GM18507 (cell line): ENCODE measurements at regions not wholly inside any gene's neighbourhood (a gene's known extent, or its start where the extent isn't known, plus 50 kb on each side); places are given as distances from the start of the nearest gene placed in this dataset.

Source experiments
- DNase-seq: peaks from one replicate; pipeline ENCODE4 v3.0.0; 2011; ENCODE audit warnings: low read depth; ENCODE audit not compliant: insufficient read length; ENCODE audit errors: extremely low spot score
- FAIRE-seq: peaks from 2 replicates; lab custom pipeline; 2011; peaks lifted over from hg19 to GRCh38; lab: Jason Lieb, UNC

GRCh38 chr6:139659196-139659595 lies 284.7 kb upstream of the CITED2 start:
- DNase-seq (no peak), FAIRE-seq (no peak)

- no peak for FAIRE-seq
- DNase-seq: no peak
These were observed 282.7 kb upstream of the CITED2 start for GRCh38 chr6:139657119-139657518.

GRCh38 chr6:139655783-139656705 lies 281.6 kb upstream of the CITED2 start:
- no peak for DNase-seq
- FAIRE-seq: no peak

GRCh38 chr6:139654888-139655782 lies 280.7 kb upstream of the CITED2 start:
- FAIRE-seq (no peak), DNase-seq (no peak)

- DNase-seq: no peak
- FAIRE-seq: no peak
These were observed 279.9 kb upstream of the CITED2 start for GRCh38 chr6:139654309-139654708.

GRCh38 chr6:139653111-139653510 lies 278.7 kb upstream of the CITED2 start:
- FAIRE-seq (no peak), DNase-seq (no peak)

GRCh38 chr6:139650941-139651340 lies 276.5 kb upstream of the CITED2 start:
- no peak for FAIRE-seq
- DNase-seq: no peak

- no peak for FAIRE-seq
These were observed 275.3 kb upstream of the CITED2 start for GRCh38 chr6:139649732-139650131.

GRCh38 chr6:139649128-139649527 lies 274.7 kb upstream of the CITED2 start:
- FAIRE-seq: no peak
- no peak for DNase-seq

More at GRCh38 chr6:139649732-139650131, 275.3 kb upstream of the CITED2 start:
- DNase-seq: no peak

GRCh38 chr6:139648430-139649000 lies 274.1 kb upstream of the CITED2 start:
- FAIRE-seq (no peak), DNase-seq (no peak)

- no peak for FAIRE-seq
These were observed 273.4 kb upstream of the CITED2 start for GRCh38 chr6:139647841-139648240.

GRCh38 chr6:139647016-139647415 lies 272.6 kb upstream of the CITED2 start:
- no peak for FAIRE-seq
- no peak for DNase-seq

More at GRCh38 chr6:139647841-139648240, 273.4 kb upstream of the CITED2 start:
- no peak for DNase-seq

- no peak for DNase-seq
- FAIRE-seq: no peak
These were observed 270.4 kb upstream of the CITED2 start for GRCh38 chr6:139644821-139645220.

- DNase-seq (no peak), FAIRE-seq (no peak)
These were observed 269.5 kb upstream of the CITED2 start for GRCh38 chr6:139643986-139644385.

- FAIRE-seq (no peak), DNase-seq (no peak)
These were observed 267.9 kb upstream of the CITED2 start for GRCh38 chr6:139642346-139642745.

- DNase-seq (no peak), FAIRE-seq (no peak)
These were observed 266.9 kb upstream of the CITED2 start for GRCh38 chr6:139641376-139641775.

GRCh38 chr6:139640921-139641320 lies 266.5 kb upstream of the CITED2 start:
- DNase-seq (no peak), FAIRE-seq (no peak)

GRCh38 chr6:139640448-139640847 lies 266.0 kb upstream of the CITED2 start:
- FAIRE-seq (peak; percentile 69), DNase-seq (no peak)

- no peak for FAIRE-seq
These were observed 265.1 kb upstream of the CITED2 start for GRCh38 chr6:139639507-139639906.

More at GRCh38 chr6:139639507-139639906, 265.1 kb upstream of the CITED2 start:
- DNase-seq: no peak
